Inflammatory macrophage treated with lipopolysaccharide for 1 hour (primary cell): ENCODE measurements at regions not wholly inside any gene's neighbourhood (a gene's known extent, or its start where the extent isn't known, plus 50 kb on each side); places are given as distances from the start of the nearest gene placed in this dataset.
"Not testable (repeated sequence)": the region's sequence is repeated elsewhere in the genome, so short reads cannot be mapped to it uniquely, and the experiment has no call there.

Experiments used
- DNase-seq, 2 donors: peaks; one replicate each; pipeline ENCODE4 v3.0.0-alpha.2; 2020 to 2022

- no peak for DNase-seq
Measured at GRCh38 chr4:58359590-58359989, 1249.4 kb upstream of the IGFBP7 start.

- no peak for DNase-seq
Measured at GRCh38 chr4:58357947-58358346, 1247.8 kb upstream of the IGFBP7 start.

GRCh38 chr4:58325070-58325469 lies 1214.9 kb upstream of the IGFBP7 start:
- no peak for DNase-seq

GRCh38 chr4:58313444-58313843 lies 1203.3 kb upstream of the IGFBP7 start:
- DNase-seq, result no peak

- no peak for DNase-seq
Measured at GRCh38 chr4:58303456-58303855, 1193.3 kb upstream of the IGFBP7 start.

- DNase-seq, result no peak
Measured at GRCh38 chr4:58301376-58301999, 1191.3 kb upstream of the IGFBP7 start.

GRCh38 chr4:58286335-58286734 lies 1176.2 kb upstream of the IGFBP7 start:
- DNase-seq, result no peak

- not testable (repeated sequence) for DNase-seq
Measured at GRCh38 chr4:58280928-58281327, 1170.7 kb upstream of the IGFBP7 start.

GRCh38 chr4:58275856-58276255 lies 1165.7 kb upstream of the IGFBP7 start:
- no peak for DNase-seq

- no peak for DNase-seq
Measured at GRCh38 chr4:58274553-58274952, 1164.4 kb upstream of the IGFBP7 start.

GRCh38 chr4:58272311-58272710 lies 1162.1 kb upstream of the IGFBP7 start:
- DNase-seq, result no peak

GRCh38 chr4:58265734-58266133 lies 1155.5 kb upstream of the IGFBP7 start:
- DNase-seq, result no peak

GRCh38 chr4:58261526-58261925 lies 1151.3 kb upstream of the IGFBP7 start:
- DNase-seq, result no peak

GRCh38 chr4:58254291-58254690 lies 1144.1 kb upstream of the IGFBP7 start:
- DNase-seq, result no peak

- DNase-seq, result no peak
Measured at GRCh38 chr4:58252656-58253055, 1142.5 kb upstream of the IGFBP7 start.

GRCh38 chr4:58247792-58248191 lies 1137.6 kb upstream of the IGFBP7 start:
- DNase-seq, result no peak

GRCh38 chr4:58225460-58225859 lies 1115.3 kb upstream of the IGFBP7 start:
- DNase-seq, result no peak

- DNase-seq, result no peak
Measured at GRCh38 chr4:58219179-58219578, 1109.0 kb upstream of the IGFBP7 start.

- DNase-seq, result no peak
Measured at GRCh38 chr4:58216461-58216860, 1106.3 kb upstream of the IGFBP7 start.

GRCh38 chr4:58214376-58214775 lies 1104.2 kb upstream of the IGFBP7 start:
- no peak for DNase-seq

- DNase-seq, result no peak
Measured at GRCh38 chr4:58209551-58209950, 1099.4 kb upstream of the IGFBP7 start.

- no peak for DNase-seq
Measured at GRCh38 chr4:58209001-58209400, 1098.8 kb upstream of the IGFBP7 start.

GRCh38 chr4:58205446-58206235 lies 1095.5 kb upstream of the IGFBP7 start:
- DNase-seq, result no peak

GRCh38 chr4:58192217-58192616 lies 1082.0 kb upstream of the IGFBP7 start:
- no peak for DNase-seq

GRCh38 chr4:58191109-58191508 lies 1080.9 kb upstream of the IGFBP7 start:
- DNase-seq, result no peak
